Neural crest cell (in vitro differentiated cells): ENCODE measurements at regions not wholly inside any gene's neighbourhood (a gene's known extent, or its start where the extent isn't known, plus 50 kb on each side); places are given as distances from the start of the nearest gene placed in this dataset.

Experiments used
- DNase-seq: peaks from one replicate; pipeline ENCODE4 v3.0.0; 2021; ENCODE audit warnings: low read depth, mixed read lengths, low spot score
- H3K27ac Mint-ChIP-seq: one replicate; pipeline ENCODE4 v1.8.0; 2021; ENCODE audit warnings: mild to moderate bottlenecking, mixed read lengths; ENCODE audit not compliant: unreplicated experiment
- H3K27me3 Mint-ChIP-seq: 2 replicates; pipeline ENCODE4 v1.8.0; 2021; ENCODE audit warnings: low read depth, mild to moderate bottlenecking, mixed read lengths
- H3K36me3 Mint-ChIP-seq: 2 replicates; pipeline ENCODE4 v1.8.0; 2021; ENCODE audit warnings: low read depth, mild to moderate bottlenecking, mixed read lengths
- H3K4me1 Mint-ChIP-seq: 2 replicates; pipeline ENCODE4 v1.8.0; 2021; ENCODE audit warnings: mixed read lengths
- H3K4me3 Mint-ChIP-seq: one replicate; pipeline ENCODE4 v1.8.0; 2021; ENCODE audit warnings: mild to moderate bottlenecking, mixed read lengths
- H3K9me3 Mint-ChIP-seq: 2 replicates; pipeline ENCODE4 v1.8.0; 2021; ENCODE audit warnings: mixed read lengths
- TF ChIP-seq, protein P1 (sequence below): fragments of 200-600 bp; sonication (generic); conservative IDR thresholded peaks from 2 replicates; pipeline ENCODE4 v1.5.0; 2021; ENCODE audit warnings: antibody characterized with exemption, mild to moderate bottlenecking

DNA sequence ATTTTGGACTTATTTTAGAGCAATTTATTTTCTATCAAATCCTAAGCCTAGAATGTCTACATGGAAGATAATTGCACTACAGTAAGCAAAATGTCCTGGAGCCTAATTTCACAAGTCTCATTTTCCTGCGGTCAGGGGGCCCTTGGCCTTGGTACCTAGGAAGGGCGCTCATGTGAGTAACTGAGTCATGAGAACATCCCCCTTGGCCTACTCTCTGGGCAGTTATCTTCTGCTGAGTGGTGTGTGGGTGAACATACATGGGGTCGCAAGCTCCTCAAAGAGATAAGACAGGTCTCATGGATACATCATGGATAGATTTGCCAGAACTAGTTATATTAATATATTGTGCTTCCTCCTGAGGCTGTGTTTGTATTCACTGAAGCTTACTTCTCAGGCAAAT lies 211.2 kb upstream of the MARCKS start:
- H3K4me3 Mint-ChIP-seq, result no peak overlapping the region
- DNase-seq, result no peak
- no peaks in the 10 kb centered on the region for H3K9me3 Mint-ChIP-seq
- no peaks in the 10 kb centered on the region for H3K36me3 Mint-ChIP-seq
- H3K4me1 Mint-ChIP-seq, result peaks cover 8% of the 10 kb centered on the region
- H3K27ac Mint-ChIP-seq, result no peak overlapping the region
- TF ChIP-seq, protein P1, sequence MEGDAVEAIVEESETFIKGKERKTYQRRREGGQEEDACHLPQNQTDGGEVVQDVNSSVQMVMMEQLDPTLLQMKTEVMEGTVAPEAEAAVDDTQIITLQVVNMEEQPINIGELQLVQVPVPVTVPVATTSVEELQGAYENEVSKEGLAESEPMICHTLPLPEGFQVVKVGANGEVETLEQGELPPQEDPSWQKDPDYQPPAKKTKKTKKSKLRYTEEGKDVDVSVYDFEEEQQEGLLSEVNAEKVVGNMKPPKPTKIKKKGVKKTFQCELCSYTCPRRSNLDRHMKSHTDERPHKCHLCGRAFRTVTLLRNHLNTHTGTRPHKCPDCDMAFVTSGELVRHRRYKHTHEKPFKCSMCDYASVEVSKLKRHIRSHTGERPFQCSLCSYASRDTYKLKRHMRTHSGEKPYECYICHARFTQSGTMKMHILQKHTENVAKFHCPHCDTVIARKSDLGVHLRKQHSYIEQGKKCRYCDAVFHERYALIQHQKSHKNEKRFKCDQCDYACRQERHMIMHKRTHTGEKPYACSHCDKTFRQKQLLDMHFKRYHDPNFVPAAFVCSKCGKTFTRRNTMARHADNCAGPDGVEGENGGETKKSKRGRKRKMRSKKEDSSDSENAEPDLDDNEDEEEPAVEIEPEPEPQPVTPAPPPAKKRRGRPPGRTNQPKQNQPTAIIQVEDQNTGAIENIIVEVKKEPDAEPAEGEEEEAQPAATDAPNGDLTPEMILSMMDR, result no peak
- H3K27me3 Mint-ChIP-seq, result no peaks in the 10 kb centered on the region

DNA sequence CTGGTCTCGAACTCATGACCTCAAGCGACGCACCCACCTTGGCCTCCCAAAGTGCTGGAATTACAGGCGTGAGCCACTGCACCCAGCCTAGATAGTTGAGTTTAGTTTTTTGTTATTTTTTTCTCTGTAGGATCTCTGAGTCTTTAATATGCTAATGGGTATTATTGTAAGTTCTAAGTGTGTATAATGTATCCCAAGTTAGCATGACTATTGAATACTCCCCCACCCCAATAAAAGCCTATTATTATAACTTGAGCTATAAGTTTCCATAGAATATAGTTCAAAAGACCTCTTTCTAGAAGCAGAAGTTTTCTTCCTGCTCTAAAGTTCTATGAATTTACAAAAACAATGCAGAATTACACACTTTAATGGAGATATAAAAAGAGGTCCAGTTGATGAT lies 210.4 kb upstream of the MARCKS start:
- Mint-ChIP-seq H3K9me3 (no peaks in the 10 kb centered on the region), H3K4me1 (peaks cover 8% of the 10 kb centered on the region), H3K27ac (no peak overlapping the region), H3K4me3 (no peak overlapping the region), H3K36me3 (no peaks in the 10 kb centered on the region), H3K27me3 (no peaks in the 10 kb centered on the region)
- TF ChIP-seq, protein P1, result no peak
- no peak for DNase-seq

DNA sequence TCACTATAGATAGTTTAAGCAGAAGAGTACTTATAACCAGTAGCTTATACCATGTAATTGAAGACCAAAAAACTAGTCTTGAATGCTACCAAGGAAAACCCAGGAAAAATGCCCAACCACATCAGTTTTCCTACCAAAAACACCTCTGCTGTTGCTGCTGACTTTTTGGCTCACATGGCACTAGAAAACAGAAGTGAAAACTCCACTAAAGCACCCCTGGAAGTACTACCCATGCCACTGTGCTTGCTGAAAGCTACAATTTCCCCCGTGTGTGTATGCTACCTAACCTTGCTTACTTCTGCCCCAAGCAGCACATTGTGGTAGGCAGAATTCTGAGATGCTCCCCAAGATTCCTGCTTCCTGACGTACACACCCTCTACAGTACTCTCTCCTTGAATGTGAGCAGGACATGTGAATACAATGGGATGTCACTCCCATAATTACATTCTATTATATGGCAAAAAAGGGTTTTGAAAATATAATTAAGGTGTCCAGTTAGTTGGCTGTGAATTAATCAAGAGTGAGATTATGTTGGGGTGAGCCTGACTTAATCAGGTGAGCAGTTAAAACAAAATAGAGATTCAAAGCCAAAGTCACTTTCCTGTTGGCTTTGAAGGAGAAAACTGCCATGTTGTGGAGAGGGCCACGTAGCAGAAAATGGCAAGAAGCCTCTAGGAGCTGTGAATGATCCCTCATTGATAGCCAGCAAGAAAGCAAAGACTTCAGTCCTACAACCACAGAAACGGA lies 209.8 kb upstream of the MARCKS start:
- Mint-ChIP-seq H3K27me3 (no peaks in the 10 kb centered on the region), H3K4me1 (peaks cover 8% of the 10 kb centered on the region), H3K4me3 (no peak overlapping the region), H3K27ac (no peak overlapping the region), H3K36me3 (no peaks in the 10 kb centered on the region), H3K9me3 (no peaks in the 10 kb centered on the region)
- no peak for DNase-seq
- TF ChIP-seq, protein P1, result no peak

DNA sequence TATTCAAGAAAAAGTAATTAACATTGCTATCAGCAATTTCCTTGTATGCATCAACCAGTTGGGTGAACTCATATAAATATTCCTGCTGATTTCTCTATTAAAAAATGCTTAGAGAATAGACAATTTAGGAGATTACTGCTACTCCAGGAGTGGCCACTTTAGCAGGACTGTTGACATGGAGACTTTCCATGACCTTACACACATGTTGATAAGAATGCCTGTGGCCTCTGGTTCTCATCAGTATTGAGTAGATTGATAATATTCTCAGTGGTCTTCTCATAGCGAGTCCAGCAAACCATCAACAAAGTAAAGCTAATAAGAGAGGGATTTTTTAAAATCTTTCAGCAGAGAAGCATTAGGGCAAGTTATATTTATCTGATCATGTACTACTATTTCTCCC lies 208.4 kb upstream of the MARCKS start:
- Mint-ChIP-seq H3K4me1 (peaks cover 8% of the 10 kb centered on the region), H3K9me3 (peaks cover 2% of the 10 kb centered on the region), H3K4me3 (no peak overlapping the region), H3K36me3 (no peaks in the 10 kb centered on the region), H3K27ac (no peak overlapping the region), H3K27me3 (no peaks in the 10 kb centered on the region)
- no peak for DNase-seq
- TF ChIP-seq, protein P1, result no peak

DNA sequence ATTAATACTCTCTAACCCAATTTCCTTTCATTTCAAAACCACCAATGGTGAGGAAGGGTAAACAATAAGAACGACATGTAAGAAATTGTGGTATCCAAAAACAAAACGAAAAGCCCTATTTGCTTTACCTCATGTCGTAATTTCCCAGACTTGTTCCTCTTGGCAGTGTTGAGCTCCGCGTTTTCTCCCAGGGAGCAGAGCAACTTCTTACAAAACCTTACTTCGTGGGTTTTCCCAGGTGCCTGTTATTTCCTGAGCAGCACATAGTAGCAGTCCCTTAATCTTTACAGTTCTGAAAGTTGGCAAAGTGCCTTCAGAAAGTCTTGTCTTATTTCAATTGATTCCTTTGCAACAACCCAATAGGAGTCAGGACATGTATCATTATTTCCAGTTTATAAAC lies 207.9 kb upstream of the MARCKS start:
- Mint-ChIP-seq H3K27ac (no peak overlapping the region), H3K36me3 (no peaks in the 10 kb centered on the region)

More for the DNA sequence above, 207.9 kb upstream of the MARCKS start:
- Mint-ChIP-seq H3K4me1 (peaks cover 8% of the 10 kb centered on the region), H3K27me3 (no peaks in the 10 kb centered on the region), H3K4me3 (no peak overlapping the region), H3K9me3 (peaks cover 2% of the 10 kb centered on the region)
- TF ChIP-seq, protein P1, result no peak
- DNase-seq, result no peak
